HEK293T (cell line): ENCODE measurements at regions not wholly inside any gene's neighbourhood (a gene's known extent, or its start where the extent isn't known, plus 50 kb on each side); places are given as distances from the start of the nearest gene placed in this dataset.

Source experiments
- CTCF ChIA-PET: fragments of 350-600 bp; formaldehyde crosslinking; extraction: SDS; loops from one replicate; lab custom pipeline; 2021; ENCODE audit warnings: antibody characterized with exemption, inconsistent platforms; lab: Yijun Ruan, JAX
- POLR2A ChIA-PET: fragments of 350-600 bp; formaldehyde crosslinking; extraction: SDS; loops from one replicate; lab custom pipeline; 2020; ENCODE audit warnings: antibody characterized with exemption, inconsistent platforms; lab: Yijun Ruan, JAX
- DNase-seq: peaks from one replicate; pipeline ENCODE4 v3.0.0; 2012; ENCODE audit warnings: mixed read lengths; ENCODE audit errors: extremely low spot score
- ARNT ChIP-seq: fragments of 450-650 bp; IDR thresholded peaks from 2 replicates; pipeline ENCODE4 v1.6.1; 2017; ENCODE audit warnings: mild to moderate bottlenecking
- BHLHE40 ChIP-seq: fragments of 450-650 bp; IDR thresholded peaks from 2 replicates; pipeline ENCODE4 v1.6.1; 2016; ENCODE audit warnings: mild to moderate bottlenecking, moderate library complexity, borderline replicate concordance
- CTBP1 ChIP-seq: fragments of 450-650 bp; IDR thresholded peaks from 2 replicates; pipeline ENCODE4 v1.6.1; 2016; ENCODE audit warnings: borderline replicate concordance
- ELF4 ChIP-seq: fragments of 450-650 bp; IDR thresholded peaks from 2 replicates; pipeline ENCODE4 v1.6.1; 2017; ENCODE audit warnings: antibody characterized with exemption
- FOXA1 ChIP-seq: fragments of 450-650 bp; IDR thresholded peaks from 2 replicates; pipeline ENCODE4 v1.6.1; 2016; ENCODE audit warnings: mild to moderate bottlenecking
- FOXK2 ChIP-seq: fragments of 450-650 bp; IDR thresholded peaks from 2 replicates; pipeline ENCODE4 v1.6.1; 2016; ENCODE audit warnings: mild to moderate bottlenecking
- FOXM1 ChIP-seq: fragments of 450-650 bp; IDR thresholded peaks from 2 replicates; pipeline ENCODE4 v1.6.1; 2017; ENCODE audit warnings: mild to moderate bottlenecking, borderline replicate concordance
- HDGF ChIP-seq: fragments of 450-650 bp; IDR thresholded peaks from 2 replicates; pipeline ENCODE4 v1.6.1; 2017; ENCODE audit warnings: antibody characterized with exemption, borderline replicate concordance
- L3MBTL2 ChIP-seq: fragments of 450-650 bp; conservative IDR thresholded peaks from 2 replicates; pipeline ENCODE4 v1.6.1; 2016; ENCODE audit warnings: mild to moderate bottlenecking
- LEF1 ChIP-seq: fragments of 450-650 bp; IDR thresholded peaks from 2 replicates; pipeline ENCODE4 v1.6.1; 2017; ENCODE audit warnings: mild to moderate bottlenecking, borderline replicate concordance
- NFRKB ChIP-seq: fragments of 450-650 bp; IDR thresholded peaks from 2 replicates; pipeline ENCODE4 v1.6.1; 2016; ENCODE audit warnings: mild to moderate bottlenecking, moderate library complexity
- PKNOX1 ChIP-seq: fragments of 450-650 bp; IDR thresholded peaks from 2 replicates; pipeline ENCODE4 v1.6.1; 2016
- SP1 ChIP-seq: fragments of 450-650 bp; IDR thresholded peaks from 2 replicates; pipeline ENCODE4 v1.6.1; 2017
- SUZ12 ChIP-seq: fragments of 450-650 bp; IDR thresholded peaks from 2 replicates; pipeline ENCODE4 v1.6.1; 2016; ENCODE audit warnings: mild to moderate bottlenecking
- TARDBP ChIP-seq: fragments of 450-650 bp; IDR thresholded peaks from 2 replicates; pipeline ENCODE4 v1.6.1; 2016
- ZNF384 ChIP-seq: fragments of 450-650 bp; IDR thresholded peaks from 2 replicates; pipeline ENCODE4 v1.6.1; 2016

GRCh38 chr2:216553482-216554240 is 55.0 kb downstream of the RPL37A start:
- no peak for TF ChIP-seq L3MBTL2
- no peak for TF ChIP-seq ARNT
- TF ChIP-seq FOXA1: no peak
- POLR2A ChIA-PET: no interaction called here
- DNase-seq: no peak
- CTCF ChIA-PET: no interaction called here

GRCh38 chr2:216554286-216554685 is 55.6 kb downstream of the RPL37A start:
- ChIA-PET POLR2A (no interaction called here), CTCF (no interaction called here)
- TF ChIP-seq FOXM1: no peak
- TF ChIP-seq ARNT: no peak
- no peak for TF ChIP-seq L3MBTL2
- TF ChIP-seq ZNF384: no peak
- TF ChIP-seq HDGF: no peak
- no peak for TF ChIP-seq FOXA1
- TF ChIP-seq NFRKB: no peak
- TF ChIP-seq CTBP1: no peak
- no peak for TF ChIP-seq SUZ12
- no peak for TF ChIP-seq PKNOX1
- TF ChIP-seq ELF4: no peak
- no peak for DNase-seq

- ChIA-PET CTCF (no interaction called here), POLR2A (no interaction called here)
- TF ChIP-seq HDGF (no peak), TARDBP (no peak), CTBP1 (no peak), BHLHE40 (no peak), ARNT (no peak)
- DNase-seq: no peak
Observed at GRCh38 chr2:216554755-216555154, 56.1 kb downstream of the RPL37A start.

GRCh38 chr2:216555274-216555673 is 56.6 kb downstream of the RPL37A start:
- TF ChIP-seq FOXM1: no peak
- no peak for TF ChIP-seq ZNF384
- no peak for TF ChIP-seq FOXK2
- no peak for TF ChIP-seq FOXA1
- no peak for TF ChIP-seq HDGF
- no peak for TF ChIP-seq TARDBP
- no peak for TF ChIP-seq BHLHE40
- TF ChIP-seq L3MBTL2: no peak
- no peak for TF ChIP-seq CTBP1
- TF ChIP-seq SUZ12: no peak
- TF ChIP-seq SP1: no peak
- TF ChIP-seq LEF1: no peak
- TF ChIP-seq PKNOX1: no peak
- no peak for TF ChIP-seq NFRKB
- no peak for TF ChIP-seq ELF4
- TF ChIP-seq ARNT: no peak
- no peak for DNase-seq
- CTCF ChIA-PET: no interaction called here
- POLR2A ChIA-PET: no interaction called here

GRCh38 chr2:216556202-216556601 is 57.6 kb downstream of the RPL37A start:
- no peak for DNase-seq
- CTCF ChIA-PET: no interaction called here
- POLR2A ChIA-PET: no interaction called here
- TF ChIP-seq FOXK2 (no peak), SUZ12 (no peak), SP1 (no peak), FOXM1 (no peak), ELF4 (no peak), TARDBP (no peak), HDGF (no peak), FOXA1 (no peak), CTBP1 (no peak), PKNOX1 (no peak), L3MBTL2 (no peak), NFRKB (no peak), ZNF384 (no peak), LEF1 (no peak), BHLHE40 (no peak)

- ChIA-PET CTCF (no interaction called here), POLR2A (no interaction called here)
- TF ChIP-seq SUZ12: no peak
- no peak for DNase-seq
Observed at GRCh38 chr2:216557413-216557812, 58.8 kb downstream of the RPL37A start.

GRCh38 chr2:216557820-216558219 is 59.2 kb downstream of the RPL37A start:
- DNase-seq: no peak
- CTCF ChIA-PET: no interaction called here
- TF ChIP-seq LEF1 (no peak), HDGF (no peak), ELF4 (no peak), ZNF384 (no peak), PKNOX1 (no peak), ARNT (no peak), SUZ12 (no peak), TARDBP (no peak), FOXK2 (no peak), FOXM1 (no peak), CTBP1 (no peak), NFRKB (no peak)
- POLR2A ChIA-PET: no interaction called here
